ENCODE measurements at regions not wholly inside any gene's neighbourhood (a gene's known extent, or its start where the extent isn't known, plus 50 kb on each side); places are given as distances from the start of the nearest gene placed in this dataset.

GRCh38 chr13:50686551-50686950 lies 156.9 kb downstream of the DLEU7 start:
- Histone ChIP-seq H3K9me3 (no peaks in the 10 kb centered on the region), H3K27ac (no peak overlapping the region), H3K4me3 (ENCODE audit: low read depth in 1 of 2, low read length in 1 of 2) (no peak overlapping the region), H3K27me3 (no peaks in the 10 kb centered on the region), H3K36me3 (no peaks in the 10 kb centered on the region), H3K4me1 (ENCODE audit: control insufficient read depth in 1 of 2, insufficient read depth in 1 of 2, low read depth in 1 of 2, low read length in 1 of 2) (no peaks in the 10 kb centered on the region)
- TF ChIP-seq, protein P1, sequence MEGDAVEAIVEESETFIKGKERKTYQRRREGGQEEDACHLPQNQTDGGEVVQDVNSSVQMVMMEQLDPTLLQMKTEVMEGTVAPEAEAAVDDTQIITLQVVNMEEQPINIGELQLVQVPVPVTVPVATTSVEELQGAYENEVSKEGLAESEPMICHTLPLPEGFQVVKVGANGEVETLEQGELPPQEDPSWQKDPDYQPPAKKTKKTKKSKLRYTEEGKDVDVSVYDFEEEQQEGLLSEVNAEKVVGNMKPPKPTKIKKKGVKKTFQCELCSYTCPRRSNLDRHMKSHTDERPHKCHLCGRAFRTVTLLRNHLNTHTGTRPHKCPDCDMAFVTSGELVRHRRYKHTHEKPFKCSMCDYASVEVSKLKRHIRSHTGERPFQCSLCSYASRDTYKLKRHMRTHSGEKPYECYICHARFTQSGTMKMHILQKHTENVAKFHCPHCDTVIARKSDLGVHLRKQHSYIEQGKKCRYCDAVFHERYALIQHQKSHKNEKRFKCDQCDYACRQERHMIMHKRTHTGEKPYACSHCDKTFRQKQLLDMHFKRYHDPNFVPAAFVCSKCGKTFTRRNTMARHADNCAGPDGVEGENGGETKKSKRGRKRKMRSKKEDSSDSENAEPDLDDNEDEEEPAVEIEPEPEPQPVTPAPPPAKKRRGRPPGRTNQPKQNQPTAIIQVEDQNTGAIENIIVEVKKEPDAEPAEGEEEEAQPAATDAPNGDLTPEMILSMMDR (IDR thresholded peaks at IDR 0.05): no peak

DNA sequence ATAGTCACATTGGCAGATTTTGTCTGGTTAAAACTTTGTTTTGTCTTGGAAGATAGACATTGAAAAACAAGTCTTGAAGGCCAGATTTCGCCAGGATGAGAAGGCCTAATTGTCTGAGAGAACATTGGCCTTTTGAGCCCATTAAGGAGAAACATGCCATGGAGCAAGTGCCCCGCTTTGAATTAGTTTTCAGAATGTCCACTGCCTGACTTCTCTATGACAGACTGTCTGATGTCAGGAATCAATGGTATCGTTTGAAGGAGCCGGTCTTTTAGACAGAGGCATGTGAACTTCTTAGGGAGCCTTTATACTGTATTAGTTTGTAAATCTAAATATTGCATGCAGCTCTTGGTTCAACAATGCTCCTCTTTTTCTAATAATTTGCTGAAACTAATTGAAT lies 155.9 kb downstream of the DLEU7 start:
- H3K9me3 ChIP-seq: no peaks in the 10 kb centered on the region

DNA sequence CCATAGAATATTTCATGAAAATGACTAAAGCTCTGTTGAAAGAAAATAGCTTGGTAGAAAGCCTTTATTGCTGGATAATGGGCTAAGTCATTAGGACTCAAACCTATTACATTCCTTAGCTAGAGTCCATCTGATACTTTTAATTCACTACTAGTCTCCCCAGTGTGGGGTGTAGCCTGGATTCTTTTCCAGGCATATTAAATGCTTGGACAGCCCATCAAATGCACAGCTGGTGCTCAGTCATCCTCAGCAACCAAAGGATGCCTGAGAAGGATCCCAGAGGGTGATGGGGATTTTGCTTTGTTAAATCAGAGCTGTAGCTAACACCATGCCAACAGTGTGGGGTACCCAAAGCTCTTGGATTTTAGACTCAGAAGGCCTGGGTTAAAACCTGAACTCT lies 153.5 kb downstream of the DLEU7 start:
- no peak overlapping the region for H3K4me3 ChIP-seq (ENCODE audit: low read depth in 1 of 2, low read length in 1 of 2)
- H3K4me1 ChIP-seq (ENCODE audit: control insufficient read depth in 1 of 2, insufficient read depth in 1 of 2, low read depth in 1 of 2, low read length in 1 of 2): no peaks in the 10 kb centered on the region

More for the DNA sequence above, 155.9 kb downstream of the DLEU7 start:
- no peaks in the 10 kb centered on the region for H3K27me3 ChIP-seq
- no peaks in the 10 kb centered on the region for H3K4me1 ChIP-seq (ENCODE audit: control insufficient read depth in 1 of 2, insufficient read depth in 1 of 2, low read depth in 1 of 2, low read length in 1 of 2)
- H3K27ac ChIP-seq: no peak overlapping the region
- no peak overlapping the region for H3K4me3 ChIP-seq (ENCODE audit: low read depth in 1 of 2, low read length in 1 of 2)
- H3K36me3 ChIP-seq: no peaks in the 10 kb centered on the region
- TF ChIP-seq, protein P1 (IDR thresholded peaks at IDR 0.05): no peak

GRCh38 chr13:50691176-50691680 lies 152.3 kb downstream of the DLEU7 start:
- TF ChIP-seq, protein P1 (IDR thresholded peaks at IDR 0.05): no peak
- no peaks in the 10 kb centered on the region for H3K9me3 ChIP-seq
- H3K4me3 ChIP-seq (ENCODE audit: low read depth in 1 of 2, low read length in 1 of 2): no peak overlapping the region
- no peaks in the 10 kb centered on the region for H3K27me3 ChIP-seq
- no peaks in the 10 kb centered on the region for H3K36me3 ChIP-seq
- H3K4me1 ChIP-seq (ENCODE audit: control insufficient read depth in 1 of 2, insufficient read depth in 1 of 2, low read depth in 1 of 2, low read length in 1 of 2): no peaks in the 10 kb centered on the region
- H3K27ac ChIP-seq: no peak overlapping the region

More for the DNA sequence above, 153.5 kb downstream of the DLEU7 start:
- H3K27me3 ChIP-seq: no peaks in the 10 kb centered on the region
- H3K27ac ChIP-seq: no peak overlapping the region
- no peaks in the 10 kb centered on the region for H3K36me3 ChIP-seq
- H3K9me3 ChIP-seq: no peaks in the 10 kb centered on the region
- TF ChIP-seq, protein P1 (IDR thresholded peaks at IDR 0.05): no peak

- no peaks in the 10 kb centered on the region for H3K9me3 ChIP-seq
- TF ChIP-seq, protein P1 (IDR thresholded peaks at IDR 0.05): no peak
- no peak overlapping the region for H3K4me3 ChIP-seq (ENCODE audit: low read depth in 1 of 2, low read length in 1 of 2)
- no peak overlapping the region for H3K27ac ChIP-seq
- no peaks in the 10 kb centered on the region for H3K36me3 ChIP-seq
- no peaks in the 10 kb centered on the region for H3K4me1 ChIP-seq (ENCODE audit: control insufficient read depth in 1 of 2, insufficient read depth in 1 of 2, low read depth in 1 of 2, low read length in 1 of 2)
- H3K27me3 ChIP-seq: no peaks in the 10 kb centered on the region
Observed at GRCh38 chr13:50691681-50692263, 151.7 kb downstream of the DLEU7 start.
